ENCODE measurements at regions not wholly inside any gene's neighbourhood (a gene's known extent, or its start where the extent isn't known, plus 50 kb on each side); places are given as distances from the start of the nearest gene placed in this dataset.
A peak's percentile ranks its signal among the peaks of the same experiment; 100 is the strongest.

DNA sequence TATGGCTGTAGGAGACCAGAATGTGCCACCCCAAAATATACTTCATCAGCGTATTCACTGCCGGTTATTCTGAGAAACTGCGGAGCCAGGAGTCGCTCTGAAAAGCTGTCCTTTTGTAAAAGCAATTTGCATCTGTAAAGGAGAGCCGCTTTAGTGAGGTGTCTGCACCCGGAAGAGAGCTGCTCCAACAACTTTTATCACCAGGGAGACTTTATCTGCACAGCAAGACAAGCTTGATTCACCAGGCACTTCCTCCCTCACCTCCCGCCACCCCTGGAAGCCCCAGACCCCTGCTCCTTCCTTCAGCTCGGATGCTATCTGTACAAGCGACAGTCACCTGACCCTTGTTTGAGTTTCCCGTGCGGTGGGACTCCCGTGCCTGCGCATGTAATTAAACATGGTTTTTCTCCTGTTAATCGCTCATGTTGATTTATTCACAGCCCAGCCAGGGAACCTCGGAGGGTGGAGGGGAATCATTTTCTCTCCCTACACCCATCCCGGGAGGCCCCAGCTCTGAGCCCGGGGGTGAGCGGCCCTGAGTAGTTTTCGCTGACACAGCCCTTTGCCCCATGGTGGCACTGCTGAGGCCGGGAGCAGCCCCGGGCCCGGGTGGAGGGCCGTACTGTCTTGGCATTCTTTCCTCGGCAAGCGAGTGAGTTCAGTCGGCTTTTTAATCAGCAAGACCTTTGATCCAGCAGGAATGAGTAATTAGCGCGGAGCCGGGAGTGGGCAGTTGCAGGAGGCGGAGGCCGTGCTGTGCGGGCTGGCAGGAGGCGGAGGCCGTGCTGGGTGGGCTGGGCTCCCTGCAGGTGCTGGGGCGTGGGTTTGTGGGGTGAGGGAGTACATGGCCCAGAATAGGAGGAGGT is 222.7 kb upstream of the CIBAR2 start (continued):
- TF ChIP-seq TEAD2 (CRISPR knock-in tag; IDR thresholded peaks at IDR 0.05) = no peak
- TF ChIP-seq, protein P1, sequence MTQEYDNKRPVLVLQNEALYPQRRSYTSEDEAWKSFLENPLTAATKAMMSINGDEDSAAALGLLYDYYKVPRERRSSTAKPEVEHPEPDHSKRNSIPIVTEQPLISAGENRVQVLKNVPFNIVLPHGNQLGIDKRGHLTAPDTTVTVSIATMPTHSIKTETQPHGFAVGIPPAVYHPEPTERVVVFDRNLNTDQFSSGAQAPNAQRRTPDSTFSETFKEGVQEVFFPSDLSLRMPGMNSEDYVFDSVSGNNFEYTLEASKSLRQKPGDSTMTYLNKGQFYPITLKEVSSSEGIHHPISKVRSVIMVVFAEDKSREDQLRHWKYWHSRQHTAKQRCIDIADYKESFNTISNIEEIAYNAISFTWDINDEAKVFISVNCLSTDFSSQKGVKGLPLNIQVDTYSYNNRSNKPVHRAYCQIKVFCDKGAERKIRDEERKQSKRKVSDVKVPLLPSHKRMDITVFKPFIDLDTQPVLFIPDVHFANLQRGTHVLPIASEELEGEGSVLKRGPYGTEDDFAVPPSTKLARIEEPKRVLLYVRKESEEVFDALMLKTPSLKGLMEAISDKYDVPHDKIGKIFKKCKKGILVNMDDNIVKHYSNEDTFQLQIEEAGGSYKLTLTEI (CRISPR knock-in tag; conservative IDR thresholded peaks at IDR 0.05) = no peak
- no peak for TF ChIP-seq PRMT3 (CRISPR knock-in tag; IDR thresholded peaks at IDR 0.05; ENCODE audit: borderline replicate concordance, low read depth)
- TF ChIP-seq NBN (conservative IDR thresholded peaks at IDR 0.05) = no peak
- TF ChIP-seq, protein P2, sequence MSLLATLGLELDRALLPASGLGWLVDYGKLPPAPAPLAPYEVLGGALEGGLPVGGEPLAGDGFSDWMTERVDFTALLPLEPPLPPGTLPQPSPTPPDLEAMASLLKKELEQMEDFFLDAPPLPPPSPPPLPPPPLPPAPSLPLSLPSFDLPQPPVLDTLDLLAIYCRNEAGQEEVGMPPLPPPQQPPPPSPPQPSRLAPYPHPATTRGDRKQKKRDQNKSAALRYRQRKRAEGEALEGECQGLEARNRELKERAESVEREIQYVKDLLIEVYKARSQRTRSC (CRISPR knock-in tag; IDR thresholded peaks at IDR 0.05; ENCODE audit: low read depth) = no peak
- TF ChIP-seq SRF (IDR thresholded peaks at IDR 0.05; ENCODE audit: low read depth, low read length) = no peak
- TF ChIP-seq, protein P3, sequence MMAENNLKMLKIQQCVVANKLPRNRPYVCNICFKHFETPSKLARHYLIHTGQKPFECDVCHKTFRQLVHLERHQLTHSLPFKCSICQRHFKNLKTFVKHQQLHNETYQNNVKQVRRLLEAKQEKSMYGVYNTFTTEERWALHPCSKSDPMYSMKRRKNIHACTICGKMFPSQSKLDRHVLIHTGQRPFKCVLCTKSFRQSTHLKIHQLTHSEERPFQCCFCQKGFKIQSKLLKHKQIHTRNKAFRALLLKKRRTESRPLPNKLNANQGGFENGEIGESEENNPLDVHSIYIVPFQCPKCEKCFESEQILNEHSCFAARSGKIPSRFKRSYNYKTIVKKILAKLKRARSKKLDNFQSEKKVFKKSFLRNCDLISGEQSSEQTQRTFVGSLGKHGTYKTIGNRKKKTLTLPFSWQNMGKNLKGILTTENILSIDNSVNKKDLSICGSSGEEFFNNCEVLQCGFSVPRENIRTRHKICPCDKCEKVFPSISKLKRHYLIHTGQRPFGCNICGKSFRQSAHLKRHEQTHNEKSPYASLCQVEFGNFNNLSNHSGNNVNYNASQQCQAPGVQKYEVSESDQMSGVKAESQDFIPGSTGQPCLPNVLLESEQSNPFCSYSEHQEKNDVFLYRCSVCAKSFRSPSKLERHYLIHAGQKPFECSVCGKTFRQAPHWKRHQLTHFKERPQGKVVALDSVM (CRISPR knock-in tag; IDR thresholded peaks at IDR 0.05) = peak; percentile 70
- TF ChIP-seq, protein P4, sequence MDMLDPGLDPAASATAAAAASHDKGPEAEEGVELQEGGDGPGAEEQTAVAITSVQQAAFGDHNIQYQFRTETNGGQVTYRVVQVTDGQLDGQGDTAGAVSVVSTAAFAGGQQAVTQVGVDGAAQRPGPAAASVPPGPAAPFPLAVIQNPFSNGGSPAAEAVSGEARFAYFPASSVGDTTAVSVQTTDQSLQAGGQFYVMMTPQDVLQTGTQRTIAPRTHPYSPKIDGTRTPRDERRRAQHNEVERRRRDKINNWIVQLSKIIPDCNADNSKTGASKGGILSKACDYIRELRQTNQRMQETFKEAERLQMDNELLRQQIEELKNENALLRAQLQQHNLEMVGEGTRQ (IDR thresholded peaks at IDR 0.05; ENCODE audit: low read depth, low read length) = no peak
- TF ChIP-seq, protein P4 (CRISPR knock-in tag; IDR thresholded peaks at IDR 0.05; ENCODE audit: borderline replicate concordance) = no peak; the same call in 1 of the 2 replicates
- no peak for TF ChIP-seq ZBTB21 (CRISPR knock-in tag; IDR thresholded peaks at IDR 0.05)
- no peak for TF ChIP-seq DMAP1 (CRISPR knock-in tag; IDR thresholded peaks at IDR 0.05)
- TF ChIP-seq JARID2 (CRISPR knock-in tag; IDR thresholded peaks at IDR 0.05; ENCODE audit: insufficient replicate concordance) = no peak
- no peak for TF ChIP-seq JUNB (CRISPR knock-in tag; IDR thresholded peaks at IDR 0.05; ENCODE audit: borderline replicate concordance)
- TF ChIP-seq FOXK2 (IDR thresholded peaks at IDR 0.05) = no peak
- TF ChIP-seq PAWR (CRISPR knock-in tag; IDR thresholded peaks at IDR 0.05; ENCODE audit: borderline replicate concordance) = no peak
- TF ChIP-seq, protein P5, sequence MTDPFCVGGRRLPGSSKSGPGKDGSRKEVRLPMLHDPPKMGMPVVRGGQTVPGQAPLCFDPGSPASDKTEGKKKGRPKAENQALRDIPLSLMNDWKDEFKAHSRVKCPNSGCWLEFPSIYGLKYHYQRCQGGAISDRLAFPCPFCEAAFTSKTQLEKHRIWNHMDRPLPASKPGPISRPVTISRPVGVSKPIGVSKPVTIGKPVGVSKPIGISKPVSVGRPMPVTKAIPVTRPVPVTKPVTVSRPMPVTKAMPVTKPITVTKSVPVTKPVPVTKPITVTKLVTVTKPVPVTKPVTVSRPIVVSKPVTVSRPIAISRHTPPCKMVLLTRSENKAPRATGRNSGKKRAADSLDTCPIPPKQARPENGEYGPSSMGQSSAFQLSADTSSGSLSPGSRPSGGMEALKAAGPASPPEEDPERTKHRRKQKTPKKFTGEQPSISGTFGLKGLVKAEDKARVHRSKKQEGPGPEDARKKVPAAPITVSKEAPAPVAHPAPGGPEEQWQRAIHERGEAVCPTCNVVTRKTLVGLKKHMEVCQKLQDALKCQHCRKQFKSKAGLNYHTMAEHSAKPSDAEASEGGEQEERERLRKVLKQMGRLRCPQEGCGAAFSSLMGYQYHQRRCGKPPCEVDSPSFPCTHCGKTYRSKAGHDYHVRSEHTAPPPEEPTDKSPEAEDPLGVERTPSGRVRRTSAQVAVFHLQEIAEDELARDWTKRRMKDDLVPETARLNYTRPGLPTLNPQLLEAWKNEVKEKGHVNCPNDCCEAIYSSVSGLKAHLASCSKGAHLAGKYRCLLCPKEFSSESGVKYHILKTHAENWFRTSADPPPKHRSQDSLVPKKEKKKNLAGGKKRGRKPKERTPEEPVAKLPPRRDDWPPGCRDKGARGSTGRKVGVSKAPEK (CRISPR knock-in tag; IDR thresholded peaks at IDR 0.05; ENCODE audit: borderline replicate concordance) = no peak
- TF ChIP-seq HOXA7 (CRISPR knock-in tag; IDR thresholded peaks at IDR 0.05) = no peak
- no peak for TF ChIP-seq FOXP1 (IDR thresholded peaks at IDR 0.05)
- TF ChIP-seq FOXP1 (CRISPR knock-in tag; IDR thresholded peaks at IDR 0.05) = no peak
- TF ChIP-seq, protein P6, sequence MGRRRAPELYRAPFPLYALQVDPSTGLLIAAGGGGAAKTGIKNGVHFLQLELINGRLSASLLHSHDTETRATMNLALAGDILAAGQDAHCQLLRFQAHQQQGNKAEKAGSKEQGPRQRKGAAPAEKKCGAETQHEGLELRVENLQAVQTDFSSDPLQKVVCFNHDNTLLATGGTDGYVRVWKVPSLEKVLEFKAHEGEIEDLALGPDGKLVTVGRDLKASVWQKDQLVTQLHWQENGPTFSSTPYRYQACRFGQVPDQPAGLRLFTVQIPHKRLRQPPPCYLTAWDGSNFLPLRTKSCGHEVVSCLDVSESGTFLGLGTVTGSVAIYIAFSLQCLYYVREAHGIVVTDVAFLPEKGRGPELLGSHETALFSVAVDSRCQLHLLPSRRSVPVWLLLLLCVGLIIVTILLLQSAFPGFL (CRISPR knock-in tag; IDR thresholded peaks at IDR 0.05) = no peak
